Hepatocyte (in vitro differentiated cells): ENCODE measurements at regions not wholly inside any gene's neighbourhood (a gene's known extent, or its start where the extent isn't known, plus 50 kb on each side); places are given as distances from the start of the nearest gene placed in this dataset.

Experiments used
- DNase-seq: peaks from one replicate; pipeline ENCODE4 v3.0.0-alpha.2; 2016; ENCODE audit warnings: low spot score
- H2AFZ ChIP-seq: fragments of 200-600 bp; sonication (generic); 2 replicates; pipeline ENCODE4 v1.6.0; 2016; ENCODE audit warnings: antibody characterized with exemption, mild to moderate bottlenecking
- H3K27ac ChIP-seq: fragments of 200-600 bp; sonication (generic); 2 replicates; pipeline ENCODE4 v1.5.1; 2016; ENCODE audit warnings: mild to moderate bottlenecking
- H3K27me3 ChIP-seq: fragments of 200-600 bp; sonication (generic); 2 replicates; pipeline ENCODE4 v1.6.1; 2016
- H3K36me3 ChIP-seq: fragments of 200-600 bp; sonication (generic); replicated peaks from 2 replicates; pipeline ENCODE4 v1.5.1; 2016; ENCODE audit warnings: low read depth; ENCODE audit not compliant: insufficient read depth
- H3K4me1 ChIP-seq: fragments of 200-600 bp; sonication (generic); 2 replicates; pipeline ENCODE4 v1.5.1; 2016; ENCODE audit warnings: mild to moderate bottlenecking, moderate library complexity; ENCODE audit not compliant: insufficient read depth
- H3K4me2 ChIP-seq: fragments of 200-600 bp; sonication (generic); 2 replicates; pipeline ENCODE4 v1.6.0; 2016
- H3K4me3 ChIP-seq: fragments of 200-600 bp; sonication (generic); 2 replicates; pipeline ENCODE4 v1.5.1; 2016; ENCODE audit warnings: mild to moderate bottlenecking
- H3K79me2 ChIP-seq: fragments of 200-600 bp; sonication (generic); 2 replicates; pipeline ENCODE4 v1.6.0; 2017; ENCODE audit warnings: mild to moderate bottlenecking
- H3K9me2 ChIP-seq: fragments of 200-600 bp; sonication (generic); replicated peaks from 2 replicates; pipeline ENCODE4 v1.6.0; 2017; ENCODE audit warnings: mild to moderate bottlenecking; ENCODE audit not compliant: insufficient read depth
- H3K9me3 ChIP-seq: fragments of 200-600 bp; sonication (generic); 2 replicates; pipeline ENCODE4 v1.5.1; 2016; ENCODE audit warnings: low read depth, mild to moderate bottlenecking
- H4K20me1 ChIP-seq: fragments of 200-600 bp; sonication (generic); 2 replicates; pipeline ENCODE4 v1.6.0; 2016; ENCODE audit warnings: mild to moderate bottlenecking; ENCODE audit not compliant: insufficient read depth, poor library complexity, severe bottlenecking
- CTCF ChIP-seq: fragments of 200-600 bp; sonication (generic); IDR thresholded peaks from 2 replicates; pipeline ENCODE4 v1.5.1; 2016; ENCODE audit warnings: antibody characterized with exemption, mild to moderate bottlenecking; ENCODE audit not compliant: poor library complexity
- EZH2 ChIP-seq: fragments of 200-600 bp; sonication (generic); IDR thresholded peaks from 2 replicates; pipeline ENCODE4 v1.6.1; 2016; ENCODE audit warnings: antibody characterized with exemption, mild to moderate bottlenecking, borderline replicate concordance
- EZH2phosphoT487 ChIP-seq: fragments of 200-600 bp; sonication (generic); IDR thresholded peaks from one replicate; pipeline ENCODE4 v1.6.1; 2018; ENCODE audit warnings: antibody characterized with exemption, mild to moderate bottlenecking, low read depth, moderate library complexity; ENCODE audit not compliant: unreplicated experiment, severe bottlenecking
- WGBS: methylation state at CpG from one replicate; pipeline ENCODE4 v1.1.6; 2016; ENCODE audit warnings: low lambda C conversion rate; ENCODE audit errors: missing lambda C conversion rate; 5-methylcytosine and 5-hydroxymethylcytosine counted together

GRCh38 chr1:68551459-68551858, 54.6 kb upstream of the DEPDC1 start:
- no peak overlapping the region for H3K4me3 ChIP-seq
- H3K4me2 ChIP-seq = no peak overlapping the region
- H4K20me1 ChIP-seq = no peaks in the 10 kb centered on the region
- H3K9me2 ChIP-seq = no peaks in the 10 kb centered on the region
- no peaks in the 10 kb centered on the region for H3K9me3 ChIP-seq
- H2AFZ ChIP-seq = no peak overlapping the region
- H3K36me3 ChIP-seq = no peaks in the 10 kb centered on the region
- no peaks in the 10 kb centered on the region for H3K4me1 ChIP-seq
- no peak for DNase-seq
- H3K27me3 ChIP-seq = no peaks in the 10 kb centered on the region
- TF ChIP-seq EZH2 = no peak
- TF ChIP-seq EZH2phosphoT487 = no peak
- no peak for TF ChIP-seq CTCF
- no peaks in the 10 kb centered on the region for H3K79me2 ChIP-seq
- H3K27ac ChIP-seq = no peak overlapping the region

GRCh38 chr1:68558321-68559026, 61.6 kb upstream of the DEPDC1 start:
- Histone ChIP-seq H3K9me3 (no peaks in the 10 kb centered on the region), H2AFZ (no peak overlapping the region), H3K27ac (no peak overlapping the region), H3K4me2 (no peak overlapping the region), H3K36me3 (no peaks in the 10 kb centered on the region), H4K20me1 (no peaks in the 10 kb centered on the region), H3K79me2 (no peaks in the 10 kb centered on the region), H3K9me2 (no peaks in the 10 kb centered on the region), H3K4me1 (no peaks in the 10 kb centered on the region), H3K27me3 (no peaks in the 10 kb centered on the region), H3K4me3 (no peak overlapping the region)
- TF ChIP-seq EZH2 (no peak), EZH2phosphoT487 (no peak), CTCF (no peak)
- 45% methylated on average over 4 of the region's 4 CpGs for WGBS
- DNase-seq = no peak

GRCh38 chr1:68565923-68566322, 69.0 kb upstream of the DEPDC1 start:
- TF ChIP-seq EZH2 (no peak), EZH2phosphoT487 (no peak), CTCF (no peak)
- H3K79me2 ChIP-seq = no peaks in the 10 kb centered on the region
- DNase-seq = no peak
- H3K9me3 ChIP-seq = no peaks in the 10 kb centered on the region
- H3K36me3 ChIP-seq = no peaks in the 10 kb centered on the region
- H3K9me2 ChIP-seq = no peaks in the 10 kb centered on the region
- 33% methylated on average over 4 of the region's 4 CpGs for WGBS
- H2AFZ ChIP-seq = no peak overlapping the region
- no peak overlapping the region for H3K4me2 ChIP-seq
- H4K20me1 ChIP-seq = no peaks in the 10 kb centered on the region
- H3K27me3 ChIP-seq = no peaks in the 10 kb centered on the region
- H3K4me1 ChIP-seq = no peaks in the 10 kb centered on the region
- H3K27ac ChIP-seq = no peak overlapping the region
- H3K4me3 ChIP-seq = no peak overlapping the region
